Fibroblast of skin of right biceps (primary cell): ENCODE measurements at regions not wholly inside any gene's neighbourhood (a gene's known extent, or its start where the extent isn't known, plus 50 kb on each side); places are given as distances from the start of the nearest gene placed in this dataset.

ENCODE experiments used
- DNase-seq: peaks from one replicate; pipeline ENCODE4 v3.0.0-alpha.2; 2013

GRCh38 chr5:173767574-173768266 is 120.4 kb upstream of the CPEB4 start:
- no peak for DNase-seq

GRCh38 chr5:173768267-173768806 is 119.8 kb upstream of the CPEB4 start:
- DNase-seq, result no peak

GRCh38 chr5:173768891-173769290 is 119.3 kb upstream of the CPEB4 start:
- DNase-seq, result no peak

GRCh38 chr5:173770637-173771036 is 117.5 kb upstream of the CPEB4 start:
- no peak for DNase-seq

GRCh38 chr5:173771121-173771724 is 116.9 kb upstream of the CPEB4 start:
- DNase-seq, result peak; percentile 28

GRCh38 chr5:173771725-173772383 is 116.3 kb upstream of the CPEB4 start:
- no peak for DNase-seq

GRCh38 chr5:173772384-173773059 is 115.6 kb upstream of the CPEB4 start:
- no peak for DNase-seq

GRCh38 chr5:173774271-173774761 is 113.8 kb upstream of the CPEB4 start:
- no peak for DNase-seq

GRCh38 chr5:173775261-173776197 is 112.6 kb upstream of the CPEB4 start:
- no peak for DNase-seq

GRCh38 chr5:173777149-173777548 is 111.0 kb upstream of the CPEB4 start:
- no peak for DNase-seq

- DNase-seq, result no peak
Measured at GRCh38 chr5:173777674-173778073, 110.5 kb upstream of the CPEB4 start.

GRCh38 chr5:173778152-173778782 is 109.9 kb upstream of the CPEB4 start:
- DNase-seq, result no peak

- no peak for DNase-seq
Measured at GRCh38 chr5:173778784-173779304, 109.3 kb upstream of the CPEB4 start.

GRCh38 chr5:173780235-173781234 is 107.6 kb upstream of the CPEB4 start:
- no peak for DNase-seq

- DNase-seq, result no peak
Measured at GRCh38 chr5:173781432-173781815, 106.7 kb upstream of the CPEB4 start.

- peak; percentile 78 for DNase-seq
Measured at GRCh38 chr5:173781816-173782670, 106.1 kb upstream of the CPEB4 start.

- DNase-seq, result no peak
Measured at GRCh38 chr5:173782671-173783101, 105.5 kb upstream of the CPEB4 start.

GRCh38 chr5:173783371-173783770 is 104.8 kb upstream of the CPEB4 start:
- no peak for DNase-seq

GRCh38 chr5:173785400-173785799 is 102.7 kb upstream of the CPEB4 start:
- no peak for DNase-seq
